Neural crest cell (in vitro differentiated cells): ENCODE measurements at regions not wholly inside any gene's neighbourhood (a gene's known extent, or its start where the extent isn't known, plus 50 kb on each side); places are given as distances from the start of the nearest gene placed in this dataset.

Source experiments
- DNase-seq: peaks from one replicate; pipeline ENCODE4 v3.0.0; 2021; ENCODE audit warnings: low read depth, mixed read lengths, low spot score
- H3K27ac Mint-ChIP-seq: one replicate; pipeline ENCODE4 v1.8.0; 2021; ENCODE audit warnings: mild to moderate bottlenecking, mixed read lengths; ENCODE audit not compliant: unreplicated experiment
- H3K27me3 Mint-ChIP-seq: 2 replicates; pipeline ENCODE4 v1.8.0; 2021; ENCODE audit warnings: low read depth, mild to moderate bottlenecking, mixed read lengths
- H3K36me3 Mint-ChIP-seq: 2 replicates; pipeline ENCODE4 v1.8.0; 2021; ENCODE audit warnings: low read depth, mild to moderate bottlenecking, mixed read lengths
- H3K4me1 Mint-ChIP-seq: 2 replicates; pipeline ENCODE4 v1.8.0; 2021; ENCODE audit warnings: mixed read lengths
- H3K4me3 Mint-ChIP-seq: one replicate; pipeline ENCODE4 v1.8.0; 2021; ENCODE audit warnings: mild to moderate bottlenecking, mixed read lengths
- H3K9me3 Mint-ChIP-seq: 2 replicates; pipeline ENCODE4 v1.8.0; 2021; ENCODE audit warnings: mixed read lengths
- CTCF ChIP-seq: fragments of 200-600 bp; sonication (generic); conservative IDR thresholded peaks from 2 replicates; pipeline ENCODE4 v1.5.0; 2021; ENCODE audit warnings: antibody characterized with exemption, mild to moderate bottlenecking

GRCh38 chr18:66109981-66110380, 359.2 kb downstream of the CDH7 start:
- H3K27me3 Mint-ChIP-seq, result no peaks in the 10 kb centered on the region
- H3K4me1 Mint-ChIP-seq, result peaks cover 21% of the 10 kb centered on the region
- no peaks in the 10 kb centered on the region for H3K9me3 Mint-ChIP-seq
- no peak for TF ChIP-seq CTCF
- H3K27ac Mint-ChIP-seq, result peak overlapping the region; percentile 68
- H3K36me3 Mint-ChIP-seq, result no peaks in the 10 kb centered on the region
- DNase-seq, result no peak
- peak overlapping the region; percentile 2 for H3K4me3 Mint-ChIP-seq

- Mint-ChIP-seq H3K27ac (no peak overlapping the region), H3K36me3 (no peaks in the 10 kb centered on the region), H3K27me3 (no peaks in the 10 kb centered on the region), H3K9me3 (no peaks in the 10 kb centered on the region), H3K4me1 (peaks cover 23% of the 10 kb centered on the region), H3K4me3 (no peak overlapping the region)
- DNase-seq, result no peak
- no peak for TF ChIP-seq CTCF
Measured at GRCh38 chr18:66107546-66107945, 356.7 kb downstream of the CDH7 start.

GRCh38 chr18:66105016-66105415, 354.2 kb downstream of the CDH7 start:
- DNase-seq, result no peak
- H3K27ac Mint-ChIP-seq, result peak overlapping the region; percentile 14
- no peaks in the 10 kb centered on the region for H3K27me3 Mint-ChIP-seq
- TF ChIP-seq CTCF, result no peak
- H3K9me3 Mint-ChIP-seq, result no peaks in the 10 kb centered on the region
- H3K36me3 Mint-ChIP-seq, result no peaks in the 10 kb centered on the region
- peaks cover 21% of the 10 kb centered on the region for H3K4me1 Mint-ChIP-seq
- H3K4me3 Mint-ChIP-seq, result no peak overlapping the region

GRCh38 chr18:66103550-66103949, 352.7 kb downstream of the CDH7 start:
- Mint-ChIP-seq H3K9me3 (no peaks in the 10 kb centered on the region), H3K27me3 (no peaks in the 10 kb centered on the region), H3K36me3 (no peaks in the 10 kb centered on the region), H3K27ac (no peak overlapping the region), H3K4me3 (no peak overlapping the region), H3K4me1 (peaks cover 17% of the 10 kb centered on the region)
- no peak for TF ChIP-seq CTCF
- no peak for DNase-seq

- Mint-ChIP-seq H3K27me3 (no peaks in the 10 kb centered on the region), H3K4me1 (peaks cover 7% of the 10 kb centered on the region), H3K4me3 (no peak overlapping the region), H3K27ac (no peak overlapping the region), H3K9me3 (no peaks in the 10 kb centered on the region), H3K36me3 (no peaks in the 10 kb centered on the region)
- no peak for TF ChIP-seq CTCF
- DNase-seq, result no peak
Measured at GRCh38 chr18:66083078-66083477, 332.3 kb downstream of the CDH7 start.
